ENCODE measurements at regions not wholly inside any gene's neighbourhood (a gene's known extent, or its start where the extent isn't known, plus 50 kb on each side); places are given as distances from the start of the nearest gene placed in this dataset.
"Not testable (repeated sequence)": the region's sequence is repeated elsewhere in the genome, so short reads cannot be mapped to it uniquely, and the experiment has no call there.

- DNase-seq: no peak
These were observed 361.2 kb upstream of the ERCC4 start for GRCh38 chr16:13558752-13559151.

- no peak for DNase-seq
These were observed 360.3 kb upstream of the ERCC4 start for GRCh38 chr16:13559624-13560023.

- no peak for DNase-seq
These were observed 359.8 kb upstream of the ERCC4 start for GRCh38 chr16:13560151-13560550.

GRCh38 chr16:13561291-13562070, 358.5 kb upstream of the ERCC4 start:
- no peak for DNase-seq

GRCh38 chr16:13568803-13569202, 351.2 kb upstream of the ERCC4 start:
- DNase-seq: no peak

- DNase-seq: no peak
These were observed 350.0 kb upstream of the ERCC4 start for GRCh38 chr16:13569986-13570385.

GRCh38 chr16:13571036-13571435, 348.9 kb upstream of the ERCC4 start:
- no peak for DNase-seq

- DNase-seq: no peak
These were observed 346.1 kb upstream of the ERCC4 start for GRCh38 chr16:13573903-13574302.

- DNase-seq: no peak
These were observed 333.9 kb upstream of the ERCC4 start for GRCh38 chr16:13586051-13586450.

GRCh38 chr16:13587181-13587580, 332.8 kb upstream of the ERCC4 start:
- no peak for DNase-seq

GRCh38 chr16:13594823-13595222, 325.1 kb upstream of the ERCC4 start:
- no peak for DNase-seq

GRCh38 chr16:13606804-13607203, 313.1 kb upstream of the ERCC4 start:
- no peak for DNase-seq

- no peak for DNase-seq
These were observed 312.7 kb upstream of the ERCC4 start for GRCh38 chr16:13607289-13607688.

- no peak for DNase-seq
These were observed 308.4 kb upstream of the ERCC4 start for GRCh38 chr16:13611596-13611995.

GRCh38 chr16:13612623-13613022, 307.3 kb upstream of the ERCC4 start:
- no peak for DNase-seq

GRCh38 chr16:13613165-13613564, 306.8 kb upstream of the ERCC4 start:
- no peak for DNase-seq

- DNase-seq: no peak
These were observed 298.3 kb upstream of the ERCC4 start for GRCh38 chr16:13621639-13622038.

GRCh38 chr16:13628156-13628555, 291.8 kb upstream of the ERCC4 start:
- peak; percentile 11 for DNase-seq

GRCh38 chr16:13629704-13630103, 290.2 kb upstream of the ERCC4 start:
- no peak for DNase-seq

GRCh38 chr16:13630374-13630773, 289.6 kb upstream of the ERCC4 start:
- DNase-seq: no peak

- no peak for DNase-seq
These were observed 288.7 kb upstream of the ERCC4 start for GRCh38 chr16:13631213-13631767.

- no peak for DNase-seq
These were observed 288.0 kb upstream of the ERCC4 start for GRCh38 chr16:13631916-13632315.

- not testable (repeated sequence) for DNase-seq
These were observed 287.4 kb upstream of the ERCC4 start for GRCh38 chr16:13632504-13632903.

- no peak for DNase-seq
These were observed 286.5 kb upstream of the ERCC4 start for GRCh38 chr16:13633391-13633861.

GRCh38 chr16:13634253-13634652, 285.7 kb upstream of the ERCC4 start:
- DNase-seq: no peak
